ENCODE measurements at regions not wholly inside any gene's neighbourhood (a gene's known extent, or its start where the extent isn't known, plus 50 kb on each side); places are given as distances from the start of the nearest gene placed in this dataset.
"Not testable (repeated sequence)": the region's sequence is repeated elsewhere in the genome, so short reads cannot be mapped to it uniquely, and the experiment has no call there.

GRCh38 chr1:67612788-67613241, 72.2 kb upstream of the GADD45A start:
- 51% methylated on average over 4 of the region's 4 CpGs; no CpG with 5 or more reads in 1 of the 2 donors for WGBS, 2 donors (ENCODE audit: low coverage in 1 of 2)
- no peak for DNase-seq
- intact Hi-C loops (cut with DNase I; ENCODE audit: low total_unique reads): no loop called here

GRCh38 chr1:67613479-67613878, 71.5 kb upstream of the GADD45A start:
- H3K4me1 ChIP-seq; H3K4me3 ChIP-seq; intact Hi-C loops (cut with DNase I; ENCODE audit: low total_unique reads); DNase-seq; H3K36me3 ChIP-seq; H3K9me3 ChIP-seq; H3K27me3 ChIP-seq; in situ Hi-C loops (cut with MboI; ENCODE audit: low pct_ligation_motif_present in 1 of 4, low pct_unique_long_range_greater_than_20kb in 1 of 4, low sequenced_read_pairs in 3 of 4): not testable (repeated sequence)
- H3K27ac ChIP-seq: peak overlapping the region in 2 of 4 donors; percentile 4 to 36
- 89 to 96% methylated on average over 5 to 8 of the region's 8 CpGs for WGBS, 2 donors (ENCODE audit: low coverage in 1 of 2)

More at GRCh38 chr1:67612788-67613241, 72.2 kb upstream of the GADD45A start:
- peak overlapping the region in 3 of 4 donors; percentile 2 to 36 (median 4) for H3K27ac ChIP-seq
- in situ Hi-C loops (cut with MboI; ENCODE audit: low pct_ligation_motif_present in 1 of 4, low pct_unique_long_range_greater_than_20kb in 1 of 4, low sequenced_read_pairs in 3 of 4): no loop called here
- TF ChIP-seq POLR2A (IDR thresholded peaks at IDR 0.05) (no peak), EP300 (IDR thresholded peaks at IDR 0.05; ENCODE audit: low read depth) (no peak), POLR2AphosphoS5 (IDR thresholded peaks at IDR 0.05) (no peak)
- TF ChIP-seq, protein P1, sequence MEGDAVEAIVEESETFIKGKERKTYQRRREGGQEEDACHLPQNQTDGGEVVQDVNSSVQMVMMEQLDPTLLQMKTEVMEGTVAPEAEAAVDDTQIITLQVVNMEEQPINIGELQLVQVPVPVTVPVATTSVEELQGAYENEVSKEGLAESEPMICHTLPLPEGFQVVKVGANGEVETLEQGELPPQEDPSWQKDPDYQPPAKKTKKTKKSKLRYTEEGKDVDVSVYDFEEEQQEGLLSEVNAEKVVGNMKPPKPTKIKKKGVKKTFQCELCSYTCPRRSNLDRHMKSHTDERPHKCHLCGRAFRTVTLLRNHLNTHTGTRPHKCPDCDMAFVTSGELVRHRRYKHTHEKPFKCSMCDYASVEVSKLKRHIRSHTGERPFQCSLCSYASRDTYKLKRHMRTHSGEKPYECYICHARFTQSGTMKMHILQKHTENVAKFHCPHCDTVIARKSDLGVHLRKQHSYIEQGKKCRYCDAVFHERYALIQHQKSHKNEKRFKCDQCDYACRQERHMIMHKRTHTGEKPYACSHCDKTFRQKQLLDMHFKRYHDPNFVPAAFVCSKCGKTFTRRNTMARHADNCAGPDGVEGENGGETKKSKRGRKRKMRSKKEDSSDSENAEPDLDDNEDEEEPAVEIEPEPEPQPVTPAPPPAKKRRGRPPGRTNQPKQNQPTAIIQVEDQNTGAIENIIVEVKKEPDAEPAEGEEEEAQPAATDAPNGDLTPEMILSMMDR (IDR thresholded peaks at IDR 0.05): no peak
- no peaks in the 10 kb centered on the region for H3K4me1 ChIP-seq
- H3K9me3 ChIP-seq: no peaks in the 10 kb centered on the region
- H3K4me3 ChIP-seq: no peak overlapping the region
- H3K27me3 ChIP-seq: no peaks in the 10 kb centered on the region
- H3K36me3 ChIP-seq: no peaks in the 10 kb centered on the region

- TF ChIP-seq, protein P1 (IDR thresholded peaks at IDR 0.05): no peak
- no peak for TF ChIP-seq EP300 (IDR thresholded peaks at IDR 0.05; ENCODE audit: low read depth)
- TF ChIP-seq POLR2A (IDR thresholded peaks at IDR 0.05): no peak
- TF ChIP-seq POLR2AphosphoS5 (IDR thresholded peaks at IDR 0.05): peak in 1 of 3 donors; percentile 43
- DNase-seq: no peak
- H3K4me1 ChIP-seq: peaks cover 0 to 3% (median 1%) of the 10 kb centered on the region in 4 donors
- in situ Hi-C loops (cut with MboI; ENCODE audit: low pct_ligation_motif_present in 1 of 4, low pct_unique_long_range_greater_than_20kb in 1 of 4, low sequenced_read_pairs in 3 of 4) (no loop called here), intact Hi-C loops (cut with DNase I; ENCODE audit: low total_unique reads) (no loop called here)
- H3K36me3 ChIP-seq: no peaks in the 10 kb centered on the region
- no peaks in the 10 kb centered on the region for H3K27me3 ChIP-seq
- H3K4me3 ChIP-seq: no peak overlapping the region
- no peaks in the 10 kb centered on the region for H3K9me3 ChIP-seq
- no peak overlapping the region for H3K27ac ChIP-seq
- 48% methylated on average over 3 of the region's 3 CpGs; no CpG with 5 or more reads in 1 of the 2 donors for WGBS, 2 donors (ENCODE audit: low coverage in 1 of 2)
These were observed 70.5 kb upstream of the GADD45A start for GRCh38 chr1:67614511-67614934.

GRCh38 chr1:67615886-67616285, 69.1 kb upstream of the GADD45A start:
- H3K4me3 ChIP-seq: no peak overlapping the region
- WGBS, 2 donors (ENCODE audit: low coverage in 1 of 2): 67 to 89% methylated on average over 1 of the region's 1 CpG
- in situ Hi-C loops (cut with MboI; ENCODE audit: low pct_ligation_motif_present in 1 of 4, low pct_unique_long_range_greater_than_20kb in 1 of 4, low sequenced_read_pairs in 3 of 4): no loop called here
- no peaks in the 10 kb centered on the region for H3K27me3 ChIP-seq
- H3K9me3 ChIP-seq: no peaks in the 10 kb centered on the region
- H3K27ac ChIP-seq: no peak overlapping the region
- TF ChIP-seq, protein P1 (IDR thresholded peaks at IDR 0.05): no peak
- TF ChIP-seq POLR2A (IDR thresholded peaks at IDR 0.05) (no peak), EP300 (IDR thresholded peaks at IDR 0.05; ENCODE audit: low read depth) (no peak), POLR2AphosphoS5 (IDR thresholded peaks at IDR 0.05) (no peak)
- DNase-seq: no peak
- H3K4me1 ChIP-seq: peaks cover 0 to 3% (median 1%) of the 10 kb centered on the region in 4 donors
- H3K36me3 ChIP-seq: no peaks in the 10 kb centered on the region
- intact Hi-C loops (cut with DNase I; ENCODE audit: low total_unique reads): no loop called here

All from transverse colon (tissue), 4 donors.